Omental fat pad (tissue), 3 donors: ENCODE measurements at regions not wholly inside any gene's neighbourhood (a gene's known extent, or its start where the extent isn't known, plus 50 kb on each side); places are given as distances from the start of the nearest gene placed in this dataset.

Experiments
- ATAC-seq: fragments of 150-250 bp; one replicate; pipeline ENCODE4 v1.9.1; 2016; ENCODE audit warnings: mild to moderate bottlenecking, moderate library complexity; ENCODE audit not compliant: low FRiP score
- DNase-seq: peaks from one replicate; pipeline ENCODE4 v3.0.0-alpha.2; 2019; ENCODE audit warnings: low spot score
- TF ChIP-seq, protein P1 (sequence below), 3 donors: fragments of 450-650 bp; IDR thresholded peaks; one replicate each; pipeline ENCODE4 v1.5.1; 2016 to 2017; ENCODE audit warnings: antibody characterized with exemption in 3 of 3, mild to moderate bottlenecking in 3 of 3, moderate library complexity in 2 of 3

DNA sequence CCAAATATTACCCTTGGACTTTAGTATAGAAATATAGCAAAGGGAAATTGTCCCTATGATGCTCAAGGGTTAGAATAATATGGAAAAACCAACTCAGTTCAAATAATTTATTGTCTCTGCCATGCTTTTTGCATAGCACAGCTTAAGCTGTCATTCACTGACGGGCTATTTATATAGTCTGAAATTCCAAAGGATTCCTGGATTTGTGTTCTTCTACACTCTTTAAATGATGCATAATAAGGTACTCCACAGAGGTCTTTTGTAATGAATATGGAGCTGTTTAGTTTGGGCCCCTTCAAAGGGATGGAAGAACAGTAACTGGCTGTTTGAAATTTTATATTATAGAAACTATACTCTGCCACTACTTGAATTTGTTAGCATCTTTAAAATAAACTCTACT is 276.6 kb upstream of the FERD3L start:
- TF ChIP-seq, protein P1, sequence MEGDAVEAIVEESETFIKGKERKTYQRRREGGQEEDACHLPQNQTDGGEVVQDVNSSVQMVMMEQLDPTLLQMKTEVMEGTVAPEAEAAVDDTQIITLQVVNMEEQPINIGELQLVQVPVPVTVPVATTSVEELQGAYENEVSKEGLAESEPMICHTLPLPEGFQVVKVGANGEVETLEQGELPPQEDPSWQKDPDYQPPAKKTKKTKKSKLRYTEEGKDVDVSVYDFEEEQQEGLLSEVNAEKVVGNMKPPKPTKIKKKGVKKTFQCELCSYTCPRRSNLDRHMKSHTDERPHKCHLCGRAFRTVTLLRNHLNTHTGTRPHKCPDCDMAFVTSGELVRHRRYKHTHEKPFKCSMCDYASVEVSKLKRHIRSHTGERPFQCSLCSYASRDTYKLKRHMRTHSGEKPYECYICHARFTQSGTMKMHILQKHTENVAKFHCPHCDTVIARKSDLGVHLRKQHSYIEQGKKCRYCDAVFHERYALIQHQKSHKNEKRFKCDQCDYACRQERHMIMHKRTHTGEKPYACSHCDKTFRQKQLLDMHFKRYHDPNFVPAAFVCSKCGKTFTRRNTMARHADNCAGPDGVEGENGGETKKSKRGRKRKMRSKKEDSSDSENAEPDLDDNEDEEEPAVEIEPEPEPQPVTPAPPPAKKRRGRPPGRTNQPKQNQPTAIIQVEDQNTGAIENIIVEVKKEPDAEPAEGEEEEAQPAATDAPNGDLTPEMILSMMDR (IDR thresholded peaks at IDR 0.05) = no peak

DNA sequence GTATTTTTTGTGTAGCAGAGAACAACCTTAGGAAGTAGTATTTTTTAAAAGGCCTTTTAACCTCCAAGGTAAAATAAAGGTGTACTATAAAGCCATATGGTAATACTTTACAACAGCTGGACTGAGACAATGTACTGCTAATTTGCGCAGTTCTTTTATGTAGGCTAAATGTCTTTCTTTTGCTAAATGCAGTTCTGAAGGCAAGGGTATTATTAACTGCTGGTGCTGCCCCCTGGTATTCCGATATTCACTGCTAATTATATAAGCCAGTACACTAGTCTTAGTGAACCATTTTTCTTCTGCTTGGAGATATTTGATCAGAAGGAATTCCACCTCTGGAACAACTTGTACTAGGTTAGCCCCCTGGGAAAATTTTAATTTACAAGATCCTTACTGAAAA is 272.0 kb upstream of the FERD3L start:
- DNase-seq = no peak
- no peak for ATAC-seq
- TF ChIP-seq, protein P1 (IDR thresholded peaks at IDR 0.05) = no peak

More for the DNA sequence above, 276.6 kb upstream of the FERD3L start:
- ATAC-seq (no peak), DNase-seq (no peak)

DNA sequence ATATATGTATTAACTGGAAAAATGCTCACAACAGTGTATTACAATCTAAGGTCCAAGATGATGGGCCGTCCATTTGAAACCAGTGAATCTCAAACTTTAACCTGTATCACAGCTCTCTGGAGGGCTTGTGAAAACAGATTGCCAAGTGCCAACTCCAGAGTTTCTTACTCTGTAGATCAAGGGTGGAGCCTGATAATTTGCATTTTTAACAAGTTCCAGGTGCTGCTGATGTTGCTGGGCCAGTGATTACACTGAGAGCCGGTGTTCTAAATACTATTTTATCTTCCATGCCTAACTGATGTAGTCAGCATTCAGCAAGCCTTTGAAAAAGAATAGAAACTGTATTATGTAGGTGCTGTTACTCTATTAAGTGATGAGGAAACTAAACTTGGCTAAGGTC is 269.9 kb upstream of the FERD3L start:
- ATAC-seq = no peak
- no peak for DNase-seq
- TF ChIP-seq, protein P1 (IDR thresholded peaks at IDR 0.05) = no peak

DNA sequence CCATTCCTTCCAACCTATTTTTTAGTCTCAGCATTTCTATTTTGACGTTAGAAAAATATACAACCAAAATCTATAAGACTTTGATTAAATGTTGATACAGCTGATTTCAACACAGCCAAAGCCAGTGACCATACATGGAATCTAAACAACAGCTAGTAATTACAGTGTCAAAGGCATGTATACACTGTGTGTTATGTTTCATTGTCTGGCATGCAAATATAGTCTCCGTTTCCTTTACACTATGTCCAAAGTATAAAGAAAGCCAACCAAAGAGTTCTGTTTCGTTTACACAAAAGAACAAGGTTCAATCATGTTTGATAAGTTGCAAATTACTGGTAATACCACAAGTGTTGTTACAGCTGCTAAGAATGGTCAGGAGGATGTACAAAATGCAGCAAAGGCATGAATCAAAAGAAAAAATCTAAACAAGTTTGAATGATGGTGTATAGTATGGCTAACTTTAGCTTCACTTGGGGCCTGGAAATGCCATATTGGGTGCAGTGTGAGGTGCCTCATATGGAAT is 268.3 kb upstream of the FERD3L start:
- TF ChIP-seq, protein P1 (IDR thresholded peaks at IDR 0.05) = no peak
- no peak for ATAC-seq
- DNase-seq = no peak

DNA sequence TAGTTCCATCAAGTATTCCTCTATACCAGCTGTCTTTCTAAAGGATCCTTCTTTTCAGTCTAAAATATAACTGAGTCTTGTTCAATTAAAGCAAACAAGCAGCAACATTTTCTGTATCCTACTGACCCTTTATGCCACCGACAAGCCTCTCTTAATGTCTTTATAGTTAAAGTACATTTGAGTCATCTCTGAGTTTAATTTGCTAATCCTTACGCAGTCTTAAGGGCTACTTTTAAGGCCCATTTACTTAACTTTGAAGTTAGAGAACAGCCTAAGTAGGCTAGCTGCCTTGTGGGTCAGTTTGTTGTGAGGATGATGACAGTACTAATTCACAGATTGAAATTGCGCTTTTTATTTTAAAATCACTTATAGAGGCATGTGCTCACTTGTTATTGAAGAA is 265.5 kb upstream of the FERD3L start:
- no peak for DNase-seq
- ATAC-seq = no peak
- TF ChIP-seq, protein P1 (IDR thresholded peaks at IDR 0.05) = no peak

DNA sequence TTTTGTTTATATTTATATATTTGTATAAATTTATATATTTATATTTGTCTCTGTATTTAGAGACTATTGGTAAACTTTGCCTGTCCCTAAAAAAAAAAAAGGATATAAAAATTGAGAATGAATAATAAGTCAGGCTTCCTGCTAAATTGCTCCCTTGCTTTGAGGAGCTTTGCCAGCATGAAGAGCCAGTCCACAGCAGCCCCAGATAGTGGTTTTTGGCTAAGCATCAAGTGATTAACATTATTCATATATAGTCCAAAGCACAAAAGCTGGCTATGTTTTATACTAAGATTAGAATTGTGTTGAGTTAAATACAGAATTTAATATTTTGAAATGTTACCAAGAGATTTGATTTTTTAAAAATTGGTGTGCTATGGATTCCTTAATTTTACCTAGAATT is 264.9 kb upstream of the FERD3L start:
- TF ChIP-seq, protein P1 (IDR thresholded peaks at IDR 0.05) = no peak
- DNase-seq = no peak
- ATAC-seq = no peak

DNA sequence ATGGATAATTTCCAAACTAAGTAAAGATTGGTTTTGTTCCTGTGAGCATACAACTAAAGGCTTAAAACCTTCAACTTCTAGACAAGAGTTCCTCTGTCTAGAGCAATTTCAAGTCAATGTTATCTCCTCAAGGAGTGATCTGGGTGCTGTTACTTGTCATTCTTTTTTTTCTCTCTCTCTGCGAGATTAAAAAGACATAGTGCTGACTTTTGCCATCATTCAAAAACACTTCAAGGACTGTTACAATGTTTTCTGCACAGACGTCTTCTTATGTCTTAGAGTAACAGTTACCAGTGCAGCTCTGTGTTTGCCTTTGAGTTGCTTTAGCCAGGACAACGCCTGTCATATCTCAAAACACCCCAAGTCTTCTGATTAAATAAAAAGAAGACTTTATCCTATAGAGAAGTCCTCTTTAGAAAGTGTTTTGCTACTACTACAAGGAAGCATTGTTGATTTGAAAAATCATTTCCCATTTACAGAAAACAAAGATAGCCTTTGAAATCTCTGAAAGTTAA is 263.5 kb upstream of the FERD3L start:
- TF ChIP-seq, protein P1 (IDR thresholded peaks at IDR 0.05) = no peak
- no peak for DNase-seq
- ATAC-seq = no peak
